Memory B cell (primary cell): ENCODE measurements at regions not wholly inside any gene's neighbourhood (a gene's known extent, or its start where the extent isn't known, plus 50 kb on each side); places are given as distances from the start of the nearest gene placed in this dataset.

ENCODE experiments used
- ATAC-seq: fragments of 150-1000 bp; cut with Tn5 transposase; 2 replicates; pipeline ENCODE4 v1.10.0; 2021; ENCODE audit warnings: low read depth, mild to moderate bottlenecking, moderate library complexity
- DNase-seq, 2 donors: peaks; one replicate each; pipeline ENCODE4 v3.0.0; 2022; ENCODE audit warnings: low spot score in 2 of 2
- H3K27ac Mint-ChIP-seq: one replicate; pipeline ENCODE4 v1.8.0; 2022; ENCODE audit warnings: mild to moderate bottlenecking, moderate library complexity, mixed read lengths
- H3K27me3 Mint-ChIP-seq: one replicate; pipeline ENCODE4 v1.8.0; 2022; ENCODE audit warnings: mixed read lengths
- H3K36me3 Mint-ChIP-seq: one replicate; pipeline ENCODE4 v1.8.0; 2022; ENCODE audit warnings: mild to moderate bottlenecking, mixed read lengths
- H3K4me1 Mint-ChIP-seq: one replicate; pipeline ENCODE4 v1.8.0; 2022; ENCODE audit warnings: mixed read lengths
- H3K4me3 Mint-ChIP-seq: one replicate; pipeline ENCODE4 v1.8.0; 2022; ENCODE audit warnings: mild to moderate bottlenecking, moderate library complexity, mixed read lengths
- H3K9me3 Mint-ChIP-seq: one replicate; pipeline ENCODE4 v1.8.0; 2022; ENCODE audit warnings: mixed read lengths

DNA sequence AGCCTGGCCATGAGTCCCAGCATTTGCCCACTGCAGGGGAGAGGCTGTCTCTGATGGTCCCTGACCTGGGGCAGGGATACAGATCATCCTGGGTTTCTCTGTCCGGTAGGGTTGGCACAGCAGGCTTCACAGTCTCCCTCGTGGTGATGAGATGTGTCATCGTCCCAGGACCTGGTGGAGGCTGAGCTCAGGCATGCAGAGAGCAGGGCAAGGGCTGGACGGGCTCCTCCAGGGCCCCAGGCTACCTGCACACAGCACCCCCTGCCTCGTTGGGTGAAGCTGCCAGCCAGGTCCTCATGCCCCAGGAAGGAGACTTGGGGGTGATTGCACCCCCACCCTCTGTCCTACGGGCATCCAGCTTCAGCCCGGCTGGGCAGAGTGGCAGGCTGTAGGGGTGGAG is 155.8 kb upstream of the GSE1 start:
- no peaks in the 10 kb centered on the region for H3K36me3 Mint-ChIP-seq
- peaks cover 4% of the 10 kb centered on the region for H3K4me1 Mint-ChIP-seq
- no peak for ATAC-seq
- no peaks in the 10 kb centered on the region for H3K9me3 Mint-ChIP-seq
- H3K27me3 Mint-ChIP-seq, result peaks cover 30% of the 10 kb centered on the region
- DNase-seq, result no peak
- no peak overlapping the region for H3K27ac Mint-ChIP-seq
- H3K4me3 Mint-ChIP-seq, result no peak overlapping the region

DNA sequence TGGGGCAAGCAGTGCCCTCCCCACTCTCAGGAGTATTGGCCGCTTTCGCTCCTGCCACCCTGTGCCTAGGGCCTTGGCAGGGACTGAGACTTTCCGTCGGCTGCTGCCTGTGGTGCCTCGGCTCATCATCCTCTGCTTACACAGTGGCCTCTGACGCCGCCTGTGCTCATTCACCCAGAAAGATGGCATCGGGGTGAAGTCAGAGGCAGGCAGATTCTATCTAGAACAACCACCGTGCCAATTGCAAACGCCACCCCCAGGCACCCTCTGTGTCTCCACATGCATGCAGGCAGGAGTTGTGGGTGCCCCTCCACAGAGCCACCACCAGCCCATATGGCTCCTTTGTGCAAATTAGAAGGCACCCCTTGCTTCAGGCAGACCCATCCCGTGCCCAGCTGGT is 154.2 kb upstream of the GSE1 start:
- Mint-ChIP-seq H3K27ac (no peak overlapping the region), H3K9me3 (no peaks in the 10 kb centered on the region), H3K27me3 (peaks cover 34% of the 10 kb centered on the region), H3K4me1 (peaks cover 5% of the 10 kb centered on the region), H3K36me3 (no peaks in the 10 kb centered on the region), H3K4me3 (no peak overlapping the region)
- ATAC-seq, result no peak
- DNase-seq, result no peak

DNA sequence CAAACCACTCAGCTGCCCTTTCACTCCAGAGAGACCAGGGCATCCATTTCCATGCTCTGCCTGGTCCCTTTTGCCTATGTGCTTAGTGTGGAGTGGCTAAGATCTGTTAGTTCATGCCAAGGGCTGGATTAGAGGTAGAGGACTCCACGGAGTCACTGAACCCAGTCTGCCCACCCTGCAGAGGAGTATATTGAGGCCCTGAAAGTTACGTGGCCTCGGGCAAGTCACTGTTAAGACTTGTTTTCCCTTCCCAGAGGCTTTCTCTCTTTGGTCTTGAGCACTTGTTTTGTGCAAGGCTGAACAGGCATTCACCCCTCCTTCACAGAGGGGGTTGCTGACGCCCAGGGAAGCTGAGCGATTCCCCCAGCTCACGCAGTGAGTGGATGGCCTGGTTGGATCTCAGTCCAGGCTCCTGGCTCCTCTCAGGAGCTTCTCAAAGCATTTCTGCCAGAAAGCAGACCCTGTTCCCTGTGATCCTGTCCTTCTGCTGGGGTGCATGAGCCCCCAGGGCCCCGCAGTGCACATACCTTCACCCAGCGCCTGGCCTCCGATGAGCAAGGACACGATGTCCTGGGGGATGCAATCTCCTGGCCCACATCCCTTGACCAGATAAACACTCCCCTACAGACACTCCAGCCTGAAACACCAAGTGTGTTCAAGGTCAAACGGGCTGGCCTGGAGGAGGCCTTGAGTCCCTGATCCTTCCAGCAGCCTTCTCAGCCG is 153.4 kb upstream of the GSE1 start:
- no peak for DNase-seq
- H3K4me3 Mint-ChIP-seq, result no peak overlapping the region
- H3K27me3 Mint-ChIP-seq, result peaks cover 37% of the 10 kb centered on the region
- no peaks in the 10 kb centered on the region for H3K36me3 Mint-ChIP-seq
- H3K9me3 Mint-ChIP-seq, result no peaks in the 10 kb centered on the region
- H3K4me1 Mint-ChIP-seq, result peaks cover 5% of the 10 kb centered on the region
- H3K27ac Mint-ChIP-seq, result no peak overlapping the region
- ATAC-seq, result no peak

GRCh38 chr16:85460252-85461021 is 152.7 kb upstream of the GSE1 start:
- DNase-seq, result no peak

GRCh38 chr16:85461022-85461813 is 151.9 kb upstream of the GSE1 start:
- peaks cover 35% of the 10 kb centered on the region for H3K27me3 Mint-ChIP-seq
- no peak overlapping the region for H3K27ac Mint-ChIP-seq
- H3K4me3 Mint-ChIP-seq, result no peak overlapping the region
- peaks cover 5% of the 10 kb centered on the region for H3K4me1 Mint-ChIP-seq
- H3K9me3 Mint-ChIP-seq, result no peaks in the 10 kb centered on the region
- no peaks in the 10 kb centered on the region for H3K36me3 Mint-ChIP-seq
- DNase-seq (no peak), ATAC-seq (no peak)

More at GRCh38 chr16:85460252-85461021, 152.7 kb upstream of the GSE1 start:
- no peak for ATAC-seq
- Mint-ChIP-seq H3K4me1 (peaks cover 5% of the 10 kb centered on the region), H3K9me3 (no peaks in the 10 kb centered on the region), H3K27ac (no peak overlapping the region), H3K4me3 (no peak overlapping the region), H3K36me3 (no peaks in the 10 kb centered on the region), H3K27me3 (peaks cover 37% of the 10 kb centered on the region)

- peaks cover 5% of the 10 kb centered on the region for H3K4me1 Mint-ChIP-seq
- DNase-seq (no peak), ATAC-seq (peak; percentile 60)
- H3K36me3 Mint-ChIP-seq, result no peaks in the 10 kb centered on the region
- peak overlapping the region; percentile 74 for H3K4me3 Mint-ChIP-seq
- H3K9me3 Mint-ChIP-seq, result no peaks in the 10 kb centered on the region
- no peak overlapping the region for H3K27ac Mint-ChIP-seq
- peaks cover 31% of the 10 kb centered on the region for H3K27me3 Mint-ChIP-seq
Measured at GRCh38 chr16:85461814-85462713, 151.1 kb upstream of the GSE1 start.

DNA sequence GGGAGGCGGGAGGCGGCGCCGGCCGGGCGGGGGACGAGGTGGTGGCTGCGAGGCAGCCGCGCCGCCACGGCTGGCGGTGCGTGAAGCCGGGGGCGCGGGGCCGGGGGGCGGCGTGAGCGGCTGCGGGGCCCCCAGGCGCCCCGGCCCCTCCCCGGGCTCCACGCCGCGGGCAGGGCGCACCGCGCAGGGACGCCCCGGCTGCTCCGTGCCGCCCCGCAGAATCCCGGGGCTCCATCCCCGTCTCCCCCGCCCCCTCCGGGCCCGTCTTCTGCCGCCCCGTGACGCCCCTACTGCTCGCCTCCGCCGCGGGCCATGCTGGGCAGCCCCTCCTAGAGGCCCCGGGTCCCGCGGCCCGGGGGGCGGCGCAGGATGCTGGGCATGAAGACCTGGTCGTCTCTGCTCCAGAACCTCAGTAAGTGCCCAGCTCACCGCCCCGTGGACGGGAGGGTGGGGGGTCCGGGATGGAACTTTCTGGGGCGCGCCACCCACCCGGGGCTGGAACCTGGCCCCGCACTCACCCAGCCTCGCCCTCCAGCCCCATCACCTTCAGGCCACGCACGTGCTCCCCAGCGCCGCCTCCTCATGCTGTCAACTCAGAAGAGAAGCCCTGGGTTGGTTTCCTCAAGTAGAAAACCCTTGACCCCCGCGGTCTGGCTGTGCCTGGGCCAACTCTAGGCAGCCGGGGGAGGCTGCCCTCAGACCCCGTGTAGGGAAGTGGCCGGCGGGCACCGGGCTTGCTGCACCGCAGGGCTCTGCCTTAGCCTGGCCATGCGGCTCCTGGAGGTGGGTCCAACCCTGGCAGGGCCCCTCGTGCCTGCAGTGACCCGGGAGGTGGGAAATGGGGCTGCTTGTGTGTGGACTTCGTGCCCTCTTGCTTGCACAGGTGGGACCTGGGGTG is 150.2 kb upstream of the GSE1 start:
- DNase-seq (no peak), ATAC-seq (no peak)
- H3K27ac Mint-ChIP-seq, result no peak overlapping the region
- H3K4me3 Mint-ChIP-seq, result no peak overlapping the region
- H3K36me3 Mint-ChIP-seq, result no peaks in the 10 kb centered on the region
- peaks cover 32% of the 10 kb centered on the region for H3K27me3 Mint-ChIP-seq
- H3K9me3 Mint-ChIP-seq, result no peaks in the 10 kb centered on the region
- peaks cover 5% of the 10 kb centered on the region for H3K4me1 Mint-ChIP-seq

- DNase-seq (no peak), ATAC-seq (no peak)
- peaks cover 29% of the 10 kb centered on the region for H3K27me3 Mint-ChIP-seq
- no peaks in the 10 kb centered on the region for H3K9me3 Mint-ChIP-seq
- no peaks in the 10 kb centered on the region for H3K36me3 Mint-ChIP-seq
- H3K4me1 Mint-ChIP-seq, result peaks cover 5% of the 10 kb centered on the region
- H3K4me3 Mint-ChIP-seq, result no peak overlapping the region
- H3K27ac Mint-ChIP-seq, result no peak overlapping the region
Measured at GRCh38 chr16:85463672-85464382, 149.3 kb upstream of the GSE1 start.

DNA sequence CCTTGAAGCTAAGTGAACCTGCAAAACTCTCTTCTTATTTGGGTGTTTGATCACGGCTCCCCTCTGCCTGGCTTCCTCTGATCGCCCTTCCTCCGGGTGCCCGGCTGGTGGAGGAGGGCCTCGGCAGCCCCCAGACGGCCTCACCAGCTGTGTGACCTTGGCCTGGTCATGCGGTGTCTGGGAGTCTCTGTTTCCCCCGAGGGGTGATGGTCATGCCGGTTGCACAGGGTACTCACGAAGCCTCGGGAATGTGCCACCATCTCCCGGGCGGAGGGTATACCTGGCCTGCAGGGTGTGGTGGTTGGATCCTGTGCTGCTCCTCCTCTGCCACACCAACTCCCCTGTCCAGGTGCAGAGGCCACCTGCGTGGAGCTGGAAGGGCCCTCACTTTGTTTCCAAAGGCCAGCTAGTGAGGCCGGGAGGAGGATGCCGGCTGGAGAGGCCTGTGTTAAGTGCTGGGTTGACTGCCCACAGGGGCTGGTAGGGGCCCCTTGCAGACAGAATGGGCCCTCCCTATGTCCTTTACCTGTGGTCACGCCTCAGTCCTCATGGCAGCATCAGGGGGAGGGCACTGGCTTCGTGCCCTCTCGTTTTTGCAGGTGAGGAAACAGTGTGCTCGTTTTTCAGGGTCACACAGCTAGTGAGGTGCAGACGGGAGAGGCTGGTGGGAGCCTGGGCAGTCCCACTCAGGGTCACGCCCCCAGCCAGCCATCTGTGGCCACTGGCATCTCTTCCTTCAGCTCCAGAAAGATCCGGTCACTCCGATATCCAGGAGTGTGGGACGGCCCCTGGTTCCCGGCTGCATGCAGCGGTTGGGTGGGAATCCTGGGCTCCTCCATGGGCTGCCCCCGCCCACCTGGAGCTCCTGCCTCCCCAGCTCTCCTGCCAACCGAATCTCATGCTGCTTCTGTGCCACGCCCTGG is 148.5 kb upstream of the GSE1 start:
- peaks cover 5% of the 10 kb centered on the region for H3K4me1 Mint-ChIP-seq
- ATAC-seq (no peak), DNase-seq (no peak)
- H3K27ac Mint-ChIP-seq, result no peak overlapping the region
- no peaks in the 10 kb centered on the region for H3K36me3 Mint-ChIP-seq
- H3K9me3 Mint-ChIP-seq, result no peaks in the 10 kb centered on the region
- peaks cover 30% of the 10 kb centered on the region for H3K27me3 Mint-ChIP-seq
- H3K4me3 Mint-ChIP-seq, result no peak overlapping the region

- Mint-ChIP-seq H3K27me3 (peaks cover 25% of the 10 kb centered on the region), H3K27ac (no peak overlapping the region), H3K36me3 (no peaks in the 10 kb centered on the region), H3K4me1 (peaks cover 5% of the 10 kb centered on the region), H3K4me3 (no peak overlapping the region), H3K9me3 (no peaks in the 10 kb centered on the region)
- no peak for DNase-seq
- ATAC-seq, result no peak
Measured at GRCh38 chr16:85465328-85466303, 147.5 kb upstream of the GSE1 start.

DNA sequence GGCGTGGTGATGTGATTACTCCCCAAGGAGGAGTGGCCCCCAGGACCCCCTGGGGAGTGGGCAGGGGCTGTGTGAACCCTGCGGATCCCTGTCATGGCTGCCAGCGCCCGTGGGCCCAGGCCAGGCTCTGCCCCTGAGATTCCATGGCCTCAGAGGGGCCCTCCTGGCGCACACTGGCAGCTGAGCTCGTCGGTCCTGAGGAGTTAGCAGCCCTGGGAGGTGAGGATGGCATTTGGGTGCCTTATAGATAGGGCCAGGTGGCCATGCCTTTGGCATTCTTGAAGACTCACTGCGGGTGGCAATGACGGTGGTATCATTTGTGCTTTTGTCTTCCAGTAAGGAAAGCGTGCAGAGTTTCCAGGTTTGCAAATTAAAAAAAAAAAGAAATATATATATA is 146.8 kb upstream of the GSE1 start:
- no peaks in the 10 kb centered on the region for H3K9me3 Mint-ChIP-seq
- H3K4me1 Mint-ChIP-seq, result peaks cover 5% of the 10 kb centered on the region
- no peak overlapping the region for H3K4me3 Mint-ChIP-seq
- peaks cover 23% of the 10 kb centered on the region for H3K27me3 Mint-ChIP-seq
- H3K27ac Mint-ChIP-seq, result no peak overlapping the region
- H3K36me3 Mint-ChIP-seq, result no peaks in the 10 kb centered on the region
- ATAC-seq (no peak), DNase-seq (no peak)
